AG04449 (cell line): ENCODE measurements at regions not wholly inside any gene's neighbourhood (a gene's known extent, or its start where the extent isn't known, plus 50 kb on each side); places are given as distances from the start of the nearest gene placed in this dataset.

Experiments
- CTCF ChIA-PET: fragments of 350-600 bp; formaldehyde crosslinking; extraction: SDS; loops from one replicate; lab custom pipeline; 2021; ENCODE audit warnings: antibody characterized with exemption; lab: Yijun Ruan, JAX
- POLR2A ChIA-PET: fragments of 400-600, 350-600 bp; formaldehyde crosslinking; extraction: SDS; loops from one replicate; lab custom pipeline; 2020; ENCODE audit warnings: antibody characterized with exemption, inconsistent platforms; lab: Yijun Ruan, JAX
- DNase-seq: peaks from one replicate; pipeline ENCODE4 v3.0.0-alpha.2; 2010; ENCODE audit warnings: low read depth, low spot score
- H3K4me3 ChIP-seq: 2 replicates; pipeline ENCODE4 v1.5.1; 2011; ENCODE audit warnings: low read depth, mild to moderate bottlenecking, control low read depth, low read length
- CTCF ChIP-seq: IDR thresholded peaks from one replicate; pipeline ENCODE4 v1.5.1; 2011; ENCODE audit warnings: mild to moderate bottlenecking, moderate library complexity, low read length, control low read depth, inconsistent platforms; ENCODE audit not compliant: insufficient read depth; ENCODE audit errors: missing control alignments

- POLR2A ChIA-PET: no interaction called here
- no peak for DNase-seq
- CTCF ChIA-PET: no interaction called here
- TF ChIP-seq CTCF: no peak
- H3K4me3 ChIP-seq: no peak overlapping the region
Observed at GRCh38 chr15:46701896-46702295, 1015.4 kb upstream of the SEMA6D start.

- DNase-seq: no peak
- no peak overlapping the region for H3K4me3 ChIP-seq
- ChIA-PET CTCF (no interaction called here), POLR2A (no interaction called here)
- TF ChIP-seq CTCF: no peak
Observed at GRCh38 chr15:46703020-46703861, 1014.1 kb upstream of the SEMA6D start.

GRCh38 chr15:46703871-46704637 is 1013.3 kb upstream of the SEMA6D start:
- CTCF ChIA-PET: no interaction called here
- no peak for TF ChIP-seq CTCF
- POLR2A ChIA-PET: no interaction called here
- no peak overlapping the region for H3K4me3 ChIP-seq
- no peak for DNase-seq

GRCh38 chr15:46707452-46707851 is 1009.9 kb upstream of the SEMA6D start:
- CTCF ChIA-PET: no interaction called here
- POLR2A ChIA-PET: no interaction called here
- no peak for TF ChIP-seq CTCF
- H3K4me3 ChIP-seq: no peak overlapping the region
- DNase-seq: no peak

- POLR2A ChIA-PET: no interaction called here
- no peak overlapping the region for H3K4me3 ChIP-seq
- CTCF ChIA-PET: no interaction called here
- DNase-seq: no peak
- no peak for TF ChIP-seq CTCF
Observed at GRCh38 chr15:46708226-46708625, 1009.1 kb upstream of the SEMA6D start.

- TF ChIP-seq CTCF: no peak
- no peak for DNase-seq
- ChIA-PET CTCF (no interaction called here), POLR2A (no interaction called here)
- no peak overlapping the region for H3K4me3 ChIP-seq
Observed at GRCh38 chr15:46709460-46710083, 1007.7 kb upstream of the SEMA6D start.
